ENCODE measurements at regions not wholly inside any gene's neighbourhood (a gene's known extent, or its start where the extent isn't known, plus 50 kb on each side); places are given as distances from the start of the nearest gene placed in this dataset.

- TF ChIP-seq CTCF (optimal IDR thresholded peaks at IDR 0.05 in 1 of 3, IDR thresholded peaks at IDR 0.05 in 1 of 3, conservative IDR thresholded peaks at IDR 0.05 in 1 of 3; ENCODE audit: extremely low read depth in 1 of 3, insufficient read depth in 2 of 3, low read length in 3 of 3) (no peak), EZH2 (IDR thresholded peaks at IDR 0.05; ENCODE audit: low read length) (no peak)
These were observed 134.1 kb upstream of the TSHZ3 start for GRCh38 chr19:31483226-31483857.

Data from keratinocyte (primary cell).